DND-41 (cell line): ENCODE measurements at regions not wholly inside any gene's neighbourhood (a gene's known extent, or its start where the extent isn't known, plus 50 kb on each side); places are given as distances from the start of the nearest gene placed in this dataset.

Experiments
- ATAC-seq: fragments of 200-7000 bp; cut with Tn5 transposase; 3 replicates; pipeline ENCODE4 v1.9.1; 2021; ENCODE audit warnings: low read depth; ENCODE audit not compliant: insufficient read depth
- DNase-seq: peaks from one replicate; pipeline ENCODE4 v3.0.0-alpha.2; 2020
- H2AFZ ChIP-seq: 2 replicates; pipeline ENCODE4 v1.6.0; 2012; ENCODE audit warnings: low read depth, low read length
- H3K27ac ChIP-seq: 2 replicates; pipeline ENCODE4 v1.5.1; 2012; ENCODE audit warnings: low read length, inconsistent platforms
- H3K27me3 ChIP-seq: fragments of 200-600 bp; sonication (generic); 2 replicates; pipeline ENCODE4 v1.6.0; 2012; ENCODE audit warnings: low read length, mild to moderate bottlenecking, inconsistent platforms; ENCODE audit not compliant: insufficient read depth, poor library complexity
- H3K36me3 ChIP-seq: 2 replicates; pipeline ENCODE4 v1.5.1; 2012; ENCODE audit warnings: low read length, inconsistent platforms; ENCODE audit not compliant: insufficient read depth
- H3K4me1 ChIP-seq: 2 replicates; pipeline ENCODE4 v1.5.1; 2012; ENCODE audit warnings: mild to moderate bottlenecking, low read length; ENCODE audit not compliant: insufficient read depth
- H3K4me2 ChIP-seq: 2 replicates; pipeline ENCODE4 v1.6.0; 2012; ENCODE audit warnings: mild to moderate bottlenecking, moderate library complexity, low read length, inconsistent platforms; ENCODE audit not compliant: insufficient read depth
- H3K4me3 ChIP-seq, 2 experiments: fragments of 200-600 bp in 1 of 2; shearing (Covaris generic) in 1 of 2; 2 replicates each; pipeline ENCODE4 v1.5.1; 2012 to 2016; ENCODE audit warnings: inconsistent platforms in 2 of 2, low read length in 2 of 2, mild to moderate bottlenecking in 2 of 2, low read depth in 1 of 2, moderate library complexity in 1 of 2
- H3K79me2 ChIP-seq: 2 replicates; pipeline ENCODE4 v1.6.0; 2012; ENCODE audit warnings: low read length, inconsistent platforms; ENCODE audit not compliant: insufficient read depth
- H3K9ac ChIP-seq: 2 replicates; pipeline ENCODE4 v1.6.0; 2012; ENCODE audit warnings: low read depth, mild to moderate bottlenecking, inconsistent platforms, low read length, moderate library complexity
- H3K9me3 ChIP-seq: 2 replicates; pipeline ENCODE4 v1.5.1; 2012; ENCODE audit warnings: low read length, moderate library complexity, mild to moderate bottlenecking, inconsistent platforms; ENCODE audit not compliant: insufficient read depth, severe bottlenecking
- H4K20me1 ChIP-seq: 2 replicates; pipeline ENCODE4 v1.6.0; 2012; ENCODE audit warnings: low read length; ENCODE audit not compliant: insufficient read depth
- EZH2 ChIP-seq: IDR thresholded peaks from 3 replicates; pipeline ENCODE4 v1.6.1; 2012; ENCODE audit warnings: borderline replicate concordance, low read depth, mild to moderate bottlenecking, moderate library complexity, low read length, inconsistent platforms; ENCODE audit not compliant: severe bottlenecking
- TF ChIP-seq, protein P1 (sequence below): IDR thresholded peaks from 2 replicates; pipeline ENCODE4 v1.5.1; 2012; ENCODE audit warnings: borderline replicate concordance, low read length, moderate library complexity, mild to moderate bottlenecking; ENCODE audit not compliant: poor library complexity, severe bottlenecking; ENCODE audit errors: extremely low read depth

DNA sequence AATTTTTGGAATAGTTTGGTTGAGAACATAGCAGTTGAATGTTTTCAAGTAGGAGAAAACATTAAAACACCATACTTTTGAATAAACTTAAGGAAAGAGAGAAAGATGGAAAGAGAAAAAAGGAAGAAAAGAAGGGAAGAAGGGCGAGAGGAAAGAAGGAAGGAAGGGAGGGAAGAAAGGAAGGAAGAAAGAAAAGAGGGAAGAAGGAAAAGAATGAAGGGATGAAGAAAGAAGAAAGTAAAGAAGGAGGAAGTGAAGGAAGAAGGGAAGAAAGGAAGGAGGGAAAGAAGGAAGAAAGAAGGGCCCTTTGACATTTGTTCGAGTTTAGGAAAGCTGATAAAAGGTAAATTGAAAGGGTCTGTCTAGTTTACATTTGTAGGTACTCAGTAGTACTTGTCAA is 482.7 kb downstream of the SIPA1L2 start:
- ATAC-seq (no peak), DNase-seq (no peak)
- Histone ChIP-seq H3K4me2 (no peak overlapping the region), H3K9ac (no peak overlapping the region), H4K20me1 (no peaks in the 10 kb centered on the region), H3K4me1 (no peaks in the 10 kb centered on the region), H3K36me3 (no peaks in the 10 kb centered on the region), H3K79me2 (no peaks in the 10 kb centered on the region), H3K9me3 (no peaks in the 10 kb centered on the region), H2AFZ (no peak overlapping the region), H3K27me3 (peaks cover 5% of the 10 kb centered on the region), H3K4me3 (no peak overlapping the region), H3K27ac (no peak overlapping the region)
- TF ChIP-seq, protein P1, sequence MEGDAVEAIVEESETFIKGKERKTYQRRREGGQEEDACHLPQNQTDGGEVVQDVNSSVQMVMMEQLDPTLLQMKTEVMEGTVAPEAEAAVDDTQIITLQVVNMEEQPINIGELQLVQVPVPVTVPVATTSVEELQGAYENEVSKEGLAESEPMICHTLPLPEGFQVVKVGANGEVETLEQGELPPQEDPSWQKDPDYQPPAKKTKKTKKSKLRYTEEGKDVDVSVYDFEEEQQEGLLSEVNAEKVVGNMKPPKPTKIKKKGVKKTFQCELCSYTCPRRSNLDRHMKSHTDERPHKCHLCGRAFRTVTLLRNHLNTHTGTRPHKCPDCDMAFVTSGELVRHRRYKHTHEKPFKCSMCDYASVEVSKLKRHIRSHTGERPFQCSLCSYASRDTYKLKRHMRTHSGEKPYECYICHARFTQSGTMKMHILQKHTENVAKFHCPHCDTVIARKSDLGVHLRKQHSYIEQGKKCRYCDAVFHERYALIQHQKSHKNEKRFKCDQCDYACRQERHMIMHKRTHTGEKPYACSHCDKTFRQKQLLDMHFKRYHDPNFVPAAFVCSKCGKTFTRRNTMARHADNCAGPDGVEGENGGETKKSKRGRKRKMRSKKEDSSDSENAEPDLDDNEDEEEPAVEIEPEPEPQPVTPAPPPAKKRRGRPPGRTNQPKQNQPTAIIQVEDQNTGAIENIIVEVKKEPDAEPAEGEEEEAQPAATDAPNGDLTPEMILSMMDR, result no peak

DNA sequence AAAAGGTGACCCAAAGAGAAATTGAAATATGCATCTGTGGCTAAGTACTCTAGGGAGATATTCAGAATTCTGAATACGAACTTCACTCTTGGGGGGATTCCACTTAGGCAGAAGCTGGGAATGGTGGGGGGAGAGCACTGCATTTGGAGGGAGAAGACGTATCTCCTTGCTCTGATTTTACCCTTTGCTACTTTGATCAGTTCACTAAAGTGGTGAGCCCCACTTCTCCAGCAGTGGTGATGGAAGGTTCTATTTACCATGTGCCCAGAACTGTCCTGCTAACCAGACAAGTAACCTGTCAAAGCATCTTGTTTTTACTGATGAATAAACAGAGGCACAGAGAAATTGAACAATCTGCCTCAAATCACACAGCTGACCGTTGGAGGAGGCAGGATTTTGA is 483.4 kb downstream of the SIPA1L2 start:
- no peak for DNase-seq

DNA sequence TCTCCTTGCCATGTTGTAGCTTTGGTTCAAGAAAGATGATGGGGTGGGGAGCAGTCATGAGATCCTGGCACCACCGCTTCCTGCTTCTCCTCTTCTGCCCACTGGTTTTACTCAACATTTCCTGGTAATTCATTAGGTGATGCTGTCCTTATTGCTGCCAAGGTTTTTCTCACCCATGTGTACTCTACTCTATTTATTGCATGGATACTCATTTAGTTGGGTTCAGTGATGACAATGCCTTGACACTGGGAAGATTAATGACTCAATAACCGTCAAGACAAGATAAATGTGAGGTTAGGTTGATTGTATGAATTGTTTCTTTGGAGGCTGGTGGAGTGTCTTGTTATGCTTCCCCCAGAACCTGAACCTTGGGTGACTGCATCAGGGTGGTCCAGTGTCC is 484.2 kb downstream of the SIPA1L2 start:
- Histone ChIP-seq H2AFZ (no peak overlapping the region), H3K27ac (no peak overlapping the region), H3K4me2 (no peak overlapping the region), H3K4me1 (no peaks in the 10 kb centered on the region), H3K36me3 (no peaks in the 10 kb centered on the region), H3K9ac (no peak overlapping the region), H3K79me2 (no peaks in the 10 kb centered on the region), H3K27me3 (no peaks in the 10 kb centered on the region), H3K4me3 (no peak overlapping the region), H3K9me3 (no peaks in the 10 kb centered on the region), H4K20me1 (no peaks in the 10 kb centered on the region)
- no peak for TF ChIP-seq EZH2
- ATAC-seq (no peak), DNase-seq (no peak)

More for the DNA sequence above, 483.4 kb downstream of the SIPA1L2 start:
- TF ChIP-seq, protein P1, result no peak
- no peak for TF ChIP-seq EZH2
- H3K4me3 ChIP-seq, result no peak overlapping the region
- H3K27ac ChIP-seq, result no peak overlapping the region
- no peak for ATAC-seq
- no peaks in the 10 kb centered on the region for H3K36me3 ChIP-seq
- no peak overlapping the region for H3K4me2 ChIP-seq
- H3K9ac ChIP-seq, result no peak overlapping the region
- no peaks in the 10 kb centered on the region for H3K9me3 ChIP-seq
- no peaks in the 10 kb centered on the region for H3K4me1 ChIP-seq
- no peaks in the 10 kb centered on the region for H4K20me1 ChIP-seq
- H3K27me3 ChIP-seq, result peaks cover 5% of the 10 kb centered on the region
- no peaks in the 10 kb centered on the region for H3K79me2 ChIP-seq
- no peak overlapping the region for H2AFZ ChIP-seq

DNA sequence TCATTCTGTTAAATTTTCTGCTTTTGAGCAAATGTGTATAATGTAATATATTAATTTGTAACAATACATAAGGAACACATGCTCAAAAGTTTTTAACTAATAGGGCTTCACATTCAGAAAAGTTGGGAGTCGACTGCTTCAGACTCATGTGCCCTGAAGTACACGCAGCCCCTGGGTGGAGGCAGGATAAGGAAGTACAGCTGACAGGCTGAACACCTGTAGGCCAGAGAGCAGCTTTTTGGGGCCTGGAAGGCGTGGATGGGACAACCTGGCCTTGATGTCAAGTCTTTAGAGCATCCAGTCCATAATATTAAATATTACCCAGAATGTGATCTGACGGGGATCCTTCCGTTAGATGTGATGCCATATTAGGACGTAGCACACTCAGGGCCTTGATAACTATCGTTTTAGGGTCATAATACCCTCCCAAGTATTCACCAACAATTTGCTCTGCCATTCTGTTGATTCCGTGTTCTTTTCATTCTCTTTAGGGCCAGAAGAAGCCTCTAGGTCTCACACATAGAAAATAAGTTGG is 485.2 kb downstream of the SIPA1L2 start:
- Histone ChIP-seq H3K4me1 (no peaks in the 10 kb centered on the region), H3K27me3 (no peaks in the 10 kb centered on the region), H3K79me2 (no peaks in the 10 kb centered on the region), H4K20me1 (no peaks in the 10 kb centered on the region), H3K4me2 (no peak overlapping the region), H3K9me3 (peaks cover 5% of the 10 kb centered on the region), H2AFZ (no peak overlapping the region), H3K9ac (no peak overlapping the region), H3K36me3 (no peaks in the 10 kb centered on the region), H3K4me3 (no peak overlapping the region), H3K27ac (no peak overlapping the region)
- DNase-seq (no peak), ATAC-seq (no peak)
- TF ChIP-seq EZH2, result no peak
- TF ChIP-seq, protein P1, result no peak
